Breast epithelium (tissue), 3 donors: ENCODE measurements at regions not wholly inside any gene's neighbourhood (a gene's known extent, or its start where the extent isn't known, plus 50 kb on each side); places are given as distances from the start of the nearest gene placed in this dataset.

Source experiments
- POLR2AphosphoS5 ChIP-seq, 3 donors: sonication (generic); formaldehyde crosslinking; IDR thresholded peaks; one replicate each; pipeline ENCODE4 v1.6.1; 2017; ENCODE audit warnings: antibody characterized with exemption in 3 of 3
- TF ChIP-seq, protein P1 (sequence below), 3 donors: fragments of 450-650 bp; IDR thresholded peaks; one replicate each; pipeline ENCODE4 v1.5.1; 2016 to 2017; ENCODE audit warnings: antibody characterized with exemption in 3 of 3, mild to moderate bottlenecking in 3 of 3, moderate library complexity in 3 of 3

DNA sequence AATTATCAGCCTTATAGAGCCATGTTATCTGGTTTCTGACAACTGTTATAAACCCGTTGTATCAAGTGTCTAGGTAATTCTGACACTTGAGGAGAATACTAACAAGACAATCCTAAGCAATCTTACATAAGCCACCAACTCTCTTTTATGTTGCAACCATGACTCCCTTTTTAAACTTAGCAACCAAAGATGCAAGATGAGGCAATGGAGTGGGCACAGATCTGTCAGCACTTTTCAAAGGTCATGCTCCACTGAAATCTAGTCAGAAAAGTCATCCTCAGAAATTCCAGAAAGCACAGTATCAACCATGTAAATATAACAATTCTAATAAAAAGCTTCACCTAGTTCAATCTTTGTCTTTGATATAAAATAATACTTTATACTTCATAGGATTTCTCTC is 77.0 kb upstream of the SEMA3A start:
- TF ChIP-seq, protein P1, sequence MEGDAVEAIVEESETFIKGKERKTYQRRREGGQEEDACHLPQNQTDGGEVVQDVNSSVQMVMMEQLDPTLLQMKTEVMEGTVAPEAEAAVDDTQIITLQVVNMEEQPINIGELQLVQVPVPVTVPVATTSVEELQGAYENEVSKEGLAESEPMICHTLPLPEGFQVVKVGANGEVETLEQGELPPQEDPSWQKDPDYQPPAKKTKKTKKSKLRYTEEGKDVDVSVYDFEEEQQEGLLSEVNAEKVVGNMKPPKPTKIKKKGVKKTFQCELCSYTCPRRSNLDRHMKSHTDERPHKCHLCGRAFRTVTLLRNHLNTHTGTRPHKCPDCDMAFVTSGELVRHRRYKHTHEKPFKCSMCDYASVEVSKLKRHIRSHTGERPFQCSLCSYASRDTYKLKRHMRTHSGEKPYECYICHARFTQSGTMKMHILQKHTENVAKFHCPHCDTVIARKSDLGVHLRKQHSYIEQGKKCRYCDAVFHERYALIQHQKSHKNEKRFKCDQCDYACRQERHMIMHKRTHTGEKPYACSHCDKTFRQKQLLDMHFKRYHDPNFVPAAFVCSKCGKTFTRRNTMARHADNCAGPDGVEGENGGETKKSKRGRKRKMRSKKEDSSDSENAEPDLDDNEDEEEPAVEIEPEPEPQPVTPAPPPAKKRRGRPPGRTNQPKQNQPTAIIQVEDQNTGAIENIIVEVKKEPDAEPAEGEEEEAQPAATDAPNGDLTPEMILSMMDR (IDR thresholded peaks at IDR 0.05), result no peak
- no peak for TF ChIP-seq POLR2AphosphoS5 (IDR thresholded peaks at IDR 0.05)
